MCF 10A (cell line): ENCODE measurements at regions not wholly inside any gene's neighbourhood (a gene's known extent, or its start where the extent isn't known, plus 50 kb on each side); places are given as distances from the start of the nearest gene placed in this dataset.

ENCODE experiments used
- BruUV-seq: library from RNA; stranded (reverse); fragments of 400-500 nt; replicated peaks from 2 replicates; lab custom pipeline; 2021; lab: Mats Ljungman, UMichigan
- CTCF ChIA-PET: fragments of 300-600 bp; sonication (Branson Sonifier 250); formaldehyde crosslinking; extraction: SDS; loops from one replicate; lab custom pipeline; 2021; ENCODE audit warnings: antibody characterized with exemption, inconsistent platforms; lab: Yijun Ruan, JAX
- POLR2A ChIA-PET: fragments of 300-600, 350-650 bp; sonication (Branson Sonifier 250); formaldehyde crosslinking; extraction: SDS; loops from one replicate; lab custom pipeline; 2020; ENCODE audit warnings: antibody characterized with exemption, inconsistent platforms; lab: Yijun Ruan, JAX
- DNase-seq: peaks from one replicate; pipeline ENCODE4 v3.0.0-alpha.2; 2018; ENCODE audit not compliant: unreplicated experiment
- H3K27ac Mint-ChIP-seq: one replicate; pipeline ENCODE4 v1.8.0; 2022; ENCODE audit warnings: mild to moderate bottlenecking, low read depth, mixed read lengths; ENCODE audit not compliant: unreplicated experiment
- H3K27me3 Mint-ChIP-seq: one replicate; pipeline ENCODE4 v1.8.0; 2022; ENCODE audit warnings: mixed read lengths; ENCODE audit not compliant: insufficient read depth, unreplicated experiment
- H3K36me3 Mint-ChIP-seq: one replicate; pipeline ENCODE4 v1.8.0; 2022; ENCODE audit warnings: mild to moderate bottlenecking, moderate library complexity, mixed read lengths; ENCODE audit not compliant: insufficient read depth, unreplicated experiment
- H3K4me1 Mint-ChIP-seq: one replicate; pipeline ENCODE4 v1.8.0; 2022; ENCODE audit warnings: mixed read lengths; ENCODE audit not compliant: insufficient read depth, unreplicated experiment
- H3K4me3 Mint-ChIP-seq: one replicate; pipeline ENCODE4 v1.8.0; 2022; ENCODE audit warnings: mild to moderate bottlenecking, moderate library complexity, mixed read lengths; ENCODE audit not compliant: unreplicated experiment
- H3K9me3 Mint-ChIP-seq: one replicate; pipeline ENCODE4 v1.8.0; 2022; ENCODE audit warnings: mixed read lengths; ENCODE audit not compliant: unreplicated experiment
- intact Hi-C: fragments of 100-400 bp; cut with micrococcal nuclease; formaldehyde crosslinking; loops from 2 replicates; pipeline ENCODE4 v1.14.1; 2022
- TF ChIP-seq, protein P1 (sequence below): fragments of 200-600 bp; IDR thresholded peaks from one replicate; pipeline ENCODE4 v1.8.0; 2022; ENCODE audit warnings: antibody characterized with exemption, mild to moderate bottlenecking; ENCODE audit not compliant: unreplicated experiment

DNA sequence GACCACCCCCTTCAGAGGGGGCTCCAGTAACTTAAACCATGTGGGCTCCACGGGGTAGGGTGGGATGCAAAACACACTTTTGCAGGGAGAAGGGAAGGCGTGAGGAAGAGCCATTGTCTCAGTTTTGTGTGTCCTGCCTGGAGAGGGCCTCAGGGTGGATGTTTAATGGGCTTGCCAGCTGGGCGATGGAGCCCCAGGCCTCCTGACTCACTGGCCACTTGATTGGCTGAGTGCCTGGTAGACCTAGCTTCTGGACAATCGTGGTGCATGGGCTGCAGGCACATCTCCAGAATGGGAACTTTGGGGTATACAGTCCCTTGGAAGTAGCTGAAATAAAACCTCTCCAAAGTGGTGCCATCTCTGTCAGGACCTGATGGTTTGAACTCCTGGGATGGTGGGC lies 118.3 kb upstream of the MRPS22 start:
- Mint-ChIP-seq H3K27me3 (no peaks in the 10 kb centered on the region), H3K4me3 (no peak overlapping the region), H3K4me1 (peaks cover 6% of the 10 kb centered on the region), H3K27ac (no peak overlapping the region), H3K9me3 (no peaks in the 10 kb centered on the region), H3K36me3 (no peaks in the 10 kb centered on the region)
- CTCF ChIA-PET, result no interaction called here
- no TSS peak for BruUV-seq
- intact Hi-C loops, result no loop called here
- TF ChIP-seq, protein P1, sequence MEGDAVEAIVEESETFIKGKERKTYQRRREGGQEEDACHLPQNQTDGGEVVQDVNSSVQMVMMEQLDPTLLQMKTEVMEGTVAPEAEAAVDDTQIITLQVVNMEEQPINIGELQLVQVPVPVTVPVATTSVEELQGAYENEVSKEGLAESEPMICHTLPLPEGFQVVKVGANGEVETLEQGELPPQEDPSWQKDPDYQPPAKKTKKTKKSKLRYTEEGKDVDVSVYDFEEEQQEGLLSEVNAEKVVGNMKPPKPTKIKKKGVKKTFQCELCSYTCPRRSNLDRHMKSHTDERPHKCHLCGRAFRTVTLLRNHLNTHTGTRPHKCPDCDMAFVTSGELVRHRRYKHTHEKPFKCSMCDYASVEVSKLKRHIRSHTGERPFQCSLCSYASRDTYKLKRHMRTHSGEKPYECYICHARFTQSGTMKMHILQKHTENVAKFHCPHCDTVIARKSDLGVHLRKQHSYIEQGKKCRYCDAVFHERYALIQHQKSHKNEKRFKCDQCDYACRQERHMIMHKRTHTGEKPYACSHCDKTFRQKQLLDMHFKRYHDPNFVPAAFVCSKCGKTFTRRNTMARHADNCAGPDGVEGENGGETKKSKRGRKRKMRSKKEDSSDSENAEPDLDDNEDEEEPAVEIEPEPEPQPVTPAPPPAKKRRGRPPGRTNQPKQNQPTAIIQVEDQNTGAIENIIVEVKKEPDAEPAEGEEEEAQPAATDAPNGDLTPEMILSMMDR, result no peak
- DNase-seq, result peak; percentile 40
- POLR2A ChIA-PET, result interaction anchor here (0.7 kb wide), 1 partner anchor 743 kb away, joined by 3 read pairs; no protein-coding TSS in a partner anchor

DNA sequence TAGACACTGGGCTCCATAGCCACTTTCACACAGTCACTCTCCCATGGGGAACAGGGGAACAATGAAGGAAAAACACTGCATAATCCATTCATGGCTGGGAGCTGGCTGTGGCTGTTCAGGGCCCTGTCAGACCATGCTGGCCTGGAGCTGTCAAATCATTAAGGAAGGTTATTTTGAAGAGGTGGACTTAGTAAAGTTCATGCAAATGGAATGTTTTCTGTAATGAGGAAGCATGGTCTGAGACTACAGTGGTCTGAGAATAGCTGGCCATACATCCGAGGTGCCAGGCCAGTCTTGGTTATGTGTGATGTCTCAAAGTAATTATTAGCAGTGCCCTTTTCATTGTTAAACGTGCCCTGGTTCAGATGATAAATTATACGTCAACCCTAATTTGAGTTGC lies 117.1 kb upstream of the MRPS22 start:
- intact Hi-C loops, result no loop called here
- ChIA-PET POLR2A (no interaction called here), CTCF (interaction anchor here (1.1 kb wide), 1 partner anchor 114 kb away, joined by 3 read pairs; no protein-coding TSS in a partner anchor)
- DNase-seq, result no peak
- H3K27me3 Mint-ChIP-seq, result no peaks in the 10 kb centered on the region
- H3K4me1 Mint-ChIP-seq, result peaks cover 6% of the 10 kb centered on the region
- no peaks in the 10 kb centered on the region for H3K9me3 Mint-ChIP-seq
- no TSS peak for BruUV-seq
- TF ChIP-seq, protein P1, result no peak
- H3K27ac Mint-ChIP-seq, result no peak overlapping the region
- H3K36me3 Mint-ChIP-seq, result no peaks in the 10 kb centered on the region
- no peak overlapping the region for H3K4me3 Mint-ChIP-seq

DNA sequence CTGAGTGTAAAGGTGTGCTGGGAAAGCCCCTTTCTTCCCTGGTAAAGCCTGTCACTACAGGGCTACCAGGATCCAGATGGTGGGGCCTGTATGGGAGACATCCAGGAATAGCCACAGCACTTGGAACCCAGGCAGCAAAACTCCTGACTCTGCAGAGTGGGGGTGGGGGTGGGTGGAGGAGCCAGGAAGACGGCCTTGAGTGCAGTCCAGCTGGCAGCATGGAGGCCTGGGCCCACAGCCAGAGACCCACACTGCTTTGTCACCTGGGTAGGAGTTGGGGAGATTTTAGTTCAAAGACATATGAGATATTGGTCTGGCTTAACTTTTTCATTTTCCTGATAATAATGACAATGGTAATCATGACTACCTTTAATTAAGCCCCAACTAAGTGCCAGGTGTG lies 116.7 kb upstream of the MRPS22 start:
- TF ChIP-seq, protein P1, result no peak
- no TSS peak for BruUV-seq
- ChIA-PET CTCF (no interaction called here), POLR2A (no interaction called here)
- intact Hi-C loops, result no loop called here
- Mint-ChIP-seq H3K27me3 (no peaks in the 10 kb centered on the region), H3K27ac (no peak overlapping the region), H3K36me3 (no peaks in the 10 kb centered on the region), H3K4me3 (no peak overlapping the region), H3K9me3 (no peaks in the 10 kb centered on the region), H3K4me1 (peaks cover 6% of the 10 kb centered on the region)
- DNase-seq, result peak; percentile 13

DNA sequence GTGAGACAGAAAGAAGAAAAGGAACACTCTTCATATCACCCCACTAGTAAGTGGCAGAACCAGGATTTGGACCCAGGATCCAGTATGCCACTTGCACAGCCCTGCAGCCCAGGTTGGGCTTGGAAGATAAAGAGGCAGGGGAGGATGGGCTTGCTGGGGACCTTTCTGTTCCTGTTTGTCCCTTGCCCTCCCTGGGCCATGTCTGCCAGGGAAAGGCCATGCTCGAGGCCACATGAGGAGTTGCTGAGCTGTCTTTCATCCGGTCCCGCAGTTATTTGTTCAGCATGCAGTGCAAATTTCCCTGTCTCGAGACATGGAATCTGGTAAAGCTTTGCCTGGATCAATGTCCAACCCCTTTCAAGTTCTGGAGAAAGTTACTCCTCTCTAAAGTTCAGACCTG lies 116.0 kb upstream of the MRPS22 start:
- CTCF ChIA-PET, result no interaction called here
- H3K27ac Mint-ChIP-seq, result no peak overlapping the region

More for the DNA sequence above, 116.0 kb upstream of the MRPS22 start:
- POLR2A ChIA-PET, result no interaction called here
- Mint-ChIP-seq H3K27me3 (no peaks in the 10 kb centered on the region), H3K9me3 (no peaks in the 10 kb centered on the region), H3K36me3 (no peaks in the 10 kb centered on the region), H3K4me1 (peaks cover 6% of the 10 kb centered on the region), H3K4me3 (no peak overlapping the region)
- TF ChIP-seq, protein P1, result no peak
- BruUV-seq, result no TSS peak
- DNase-seq, result no peak
- intact Hi-C loops, result no loop called here
